H9 (cell line): ENCODE measurements at regions not wholly inside any gene's neighbourhood (a gene's known extent, or its start where the extent isn't known, plus 50 kb on each side); places are given as distances from the start of the nearest gene placed in this dataset.

Source experiments
- DNase-seq: peaks from one replicate; pipeline ENCODE4 v3.0.0-alpha.2; 2017
- H2AFZ ChIP-seq: one replicate; pipeline ENCODE4 v1.6.1; 2013; ENCODE audit warnings: mild to moderate bottlenecking, low read length, control low read depth, moderate library complexity
- H2AK5ac ChIP-seq: 2 replicates; pipeline ENCODE4 v1.6.1; 2013; ENCODE audit warnings: low read length, control low read depth, mixed read lengths; ENCODE audit not compliant: insufficient read length
- H2BK120ac ChIP-seq: one replicate; pipeline ENCODE4 v1.6.1; 2013; ENCODE audit warnings: low read depth, mild to moderate bottlenecking, low read length, control low read depth, inconsistent platforms; ENCODE audit not compliant: poor library complexity, severe bottlenecking
- H2BK12ac ChIP-seq: 2 replicates; pipeline ENCODE4 v1.6.1; 2013; ENCODE audit warnings: low read length, control low read depth, mixed read lengths, low read depth; ENCODE audit not compliant: insufficient read length
- H2BK15ac ChIP-seq: 2 replicates; pipeline ENCODE4 v1.6.1; 2013; ENCODE audit warnings: low read depth, low read length, control low read depth
- H2BK20ac ChIP-seq: one replicate; pipeline ENCODE4 v1.6.1; 2013; ENCODE audit warnings: low read depth, mild to moderate bottlenecking, low read length, control low read depth, inconsistent platforms; ENCODE audit not compliant: poor library complexity, severe bottlenecking
- H2BK5ac ChIP-seq: 2 replicates; pipeline ENCODE4 v1.6.1; 2013; ENCODE audit warnings: low read length, control low read depth, mixed read lengths; ENCODE audit not compliant: insufficient read length
- H3K14ac ChIP-seq: 2 replicates; pipeline ENCODE4 v1.6.1; 2013; ENCODE audit warnings: low read length, control low read depth; ENCODE audit not compliant: insufficient read depth
- H3K18ac ChIP-seq: 2 replicates; pipeline ENCODE4 v1.6.1; 2013; ENCODE audit warnings: low read depth, mild to moderate bottlenecking, mixed read lengths, low read length, control low read depth; ENCODE audit not compliant: insufficient read length
- H3K23ac ChIP-seq: 2 replicates; pipeline ENCODE4 v1.6.1; 2013; ENCODE audit warnings: low read length, control low read depth, mixed read lengths, low read depth; ENCODE audit not compliant: insufficient read length
- H3K23me2 ChIP-seq: 2 replicates; pipeline ENCODE4 v1.6.1; 2013; ENCODE audit warnings: low read depth, mild to moderate bottlenecking, mixed read lengths, low read length, control low read depth; ENCODE audit not compliant: insufficient read length, poor library complexity, severe bottlenecking
- H3K27ac ChIP-seq: 2 replicates; pipeline ENCODE4 v1.5.1; 2013; ENCODE audit warnings: low read length, control low read depth, mixed read lengths, low read depth; ENCODE audit not compliant: insufficient read length
- H3K27me3 ChIP-seq: 2 replicates; pipeline ENCODE4 v1.6.1; 2013; ENCODE audit warnings: low read length, control low read depth, inconsistent platforms; ENCODE audit not compliant: insufficient read depth
- H3K4ac ChIP-seq: 2 replicates; pipeline ENCODE4 v1.6.1; 2013; ENCODE audit warnings: low read depth, mild to moderate bottlenecking, control low read depth, inconsistent platforms, low read length, moderate library complexity
- H3K4me1 ChIP-seq: 2 replicates; pipeline ENCODE4 v1.6.1; 2013; ENCODE audit warnings: low read length, control low read depth, inconsistent platforms; ENCODE audit not compliant: insufficient read depth
- H3K4me2 ChIP-seq: 2 replicates; pipeline ENCODE4 v1.6.1; 2013; ENCODE audit warnings: low read length, control low read depth, mixed read lengths; ENCODE audit not compliant: insufficient read length, insufficient read depth
- H3K56ac ChIP-seq: 2 replicates; pipeline ENCODE4 v1.6.1; 2013; ENCODE audit warnings: low read depth, mild to moderate bottlenecking, mixed read lengths, low read length, control low read depth; ENCODE audit not compliant: insufficient read length
- H3K79me1 ChIP-seq: 2 replicates; pipeline ENCODE4 v1.6.1; 2013; ENCODE audit warnings: low read depth, mild to moderate bottlenecking, moderate library complexity, low read length, control low read depth, inconsistent platforms; ENCODE audit not compliant: insufficient read depth, poor library complexity, severe bottlenecking
- H3K79me2 ChIP-seq: 2 replicates; pipeline ENCODE4 v1.6.1; 2013; ENCODE audit warnings: low read length, control low read depth, inconsistent platforms; ENCODE audit not compliant: insufficient read depth
- H3K9ac ChIP-seq: 2 replicates; pipeline ENCODE4 v1.6.1; 2013; ENCODE audit warnings: low read length, control low read depth, mixed read lengths; ENCODE audit not compliant: insufficient read length; ENCODE audit errors: extremely low read depth
- H3K9me3 ChIP-seq: one replicate; pipeline ENCODE4 v1.6.1; 2013; ENCODE audit warnings: low read depth, low read length, inconsistent platforms; ENCODE audit not compliant: control insufficient read depth
- H3T11ph ChIP-seq: one replicate; pipeline ENCODE4 v1.6.1; 2013; ENCODE audit warnings: mild to moderate bottlenecking, low read length, control low read depth, inconsistent platforms
- H4K20me1 ChIP-seq: one replicate; pipeline ENCODE4 v1.6.1; 2013; ENCODE audit not compliant: control insufficient read depth, insufficient read length, insufficient read depth
- H4K5ac ChIP-seq: 2 replicates; pipeline ENCODE4 v1.6.1; 2013; ENCODE audit warnings: low read depth, mild to moderate bottlenecking, mixed read lengths, low read length, control low read depth; ENCODE audit not compliant: insufficient read length
- H4K8ac ChIP-seq: replicated peaks from 2 replicates; pipeline ENCODE4 v1.6.1; 2013; ENCODE audit warnings: low read length, control low read depth, mixed read lengths, low read depth; ENCODE audit not compliant: insufficient read length
- H4K91ac ChIP-seq: 2 replicates; pipeline ENCODE4 v1.6.1; 2013; ENCODE audit warnings: low read depth, mild to moderate bottlenecking, moderate library complexity, mixed read lengths, low read length, control low read depth; ENCODE audit not compliant: insufficient read length
- H3K27ac Mint-ChIP-seq, 3 experiments: 2 replicates in 2 of 3; 3 replicates in 1 of 3; pipeline ENCODE4 v1.8.0; 2020 to 2021; ENCODE audit warnings: mixed read lengths in 3 of 3, mild to moderate bottlenecking in 1 of 3, moderate library complexity in 1 of 3
- H3K27me3 Mint-ChIP-seq: 2 replicates; pipeline ENCODE4 v1.8.0; 2021; ENCODE audit warnings: low read depth, mild to moderate bottlenecking, moderate library complexity, mixed read lengths
- H3K36me3 Mint-ChIP-seq, 3 experiments: 2 replicates in 2 of 3; 3 replicates in 1 of 3; pipeline ENCODE4 v1.8.0; 2020 to 2021; ENCODE audit warnings: low read depth in 3 of 3, mixed read lengths in 3 of 3; ENCODE audit not compliant: insufficient read depth in 1 of 3
- H3K4me1 Mint-ChIP-seq, 2 experiments: 2 replicates each; pipeline ENCODE4 v1.8.0; 2020; ENCODE audit warnings: mixed read lengths in 2 of 2
- H3K4me3 Mint-ChIP-seq, 2 experiments: 2 replicates in 1 of 2; 3 replicates in 1 of 2; pipeline ENCODE4 v1.8.0; 2020 to 2021; ENCODE audit warnings: mild to moderate bottlenecking in 2 of 2, mixed read lengths in 2 of 2, moderate library complexity in 1 of 2
- H3K9me3 Mint-ChIP-seq, 2 experiments: 2 replicates in 1 of 2; 3 replicates in 1 of 2; pipeline ENCODE4 v1.8.0; 2020; ENCODE audit warnings: mild to moderate bottlenecking in 2 of 2, mixed read lengths in 2 of 2, moderate library complexity in 1 of 2
- WGBS: extraction: QIAGEN DNeasy Blood & Tissue Kit; methylation state at CpG from one replicate; pipeline ENCODE4 v1.1.7; 2013; ENCODE audit warnings: missing lambda C conversion rate, low lambda C conversion rate, mixed read lengths; ENCODE audit not compliant: insufficient read length; ENCODE audit errors: extremely low coverage; 5-methylcytosine and 5-hydroxymethylcytosine counted together
- TF ChIP-seq, protein P1 (sequence below): fragments of 200-600 bp; sonication (generic); conservative IDR thresholded peaks from 3 replicates; pipeline ENCODE4 v1.8.0; 2021; ENCODE audit warnings: antibody characterized with exemption, mild to moderate bottlenecking

GRCh38 chr4:181108237-181108636 lies 1135.0 kb upstream of the TENM3 start:
- Histone ChIP-seq H4K5ac (no peak overlapping the region), H2AFZ (no peak overlapping the region), H2BK20ac (no peak overlapping the region), H2BK120ac (no peak overlapping the region), H3K79me2 (no peaks in the 10 kb centered on the region), H3K4me1 (no peaks in the 10 kb centered on the region), H2BK15ac (no peak overlapping the region), H3K9me3 (no peaks in the 10 kb centered on the region), H4K8ac (no peak overlapping the region), H3K27ac (no peak overlapping the region), H2BK12ac (no peak overlapping the region), H3T11ph (no peak overlapping the region), H3K9ac (no peak overlapping the region), H2AK5ac (no peak overlapping the region), H4K91ac (no peak overlapping the region), H3K27me3 (no peaks in the 10 kb centered on the region), H3K23me2 (no peaks in the 10 kb centered on the region), H3K4ac (no peak overlapping the region), H3K79me1 (no peaks in the 10 kb centered on the region), H3K23ac (no peak overlapping the region), H3K14ac (no peak overlapping the region), H3K4me2 (no peak overlapping the region), H3K18ac (no peak overlapping the region), H3K56ac (no peak overlapping the region), H4K20me1 (no peaks in the 10 kb centered on the region), H2BK5ac (no peak overlapping the region)
- Mint-ChIP-seq H3K9me3 (no peaks in the 10 kb centered on the region), H3K4me1 (peaks cover 11 to 22% of the 10 kb centered on the region in 2 experiments), H3K27ac (peak overlapping the region in 1 of 3 experiments; percentile 58; a peak in 1 of 7 replicates), H3K4me3 (no peak overlapping the region), H3K36me3 (no peaks in the 10 kb centered on the region), H3K27me3 (no peaks in the 10 kb centered on the region)
- WGBS, result no CpG with 5 or more reads among the region's 3 CpGs
- no peak for DNase-seq
- TF ChIP-seq, protein P1, sequence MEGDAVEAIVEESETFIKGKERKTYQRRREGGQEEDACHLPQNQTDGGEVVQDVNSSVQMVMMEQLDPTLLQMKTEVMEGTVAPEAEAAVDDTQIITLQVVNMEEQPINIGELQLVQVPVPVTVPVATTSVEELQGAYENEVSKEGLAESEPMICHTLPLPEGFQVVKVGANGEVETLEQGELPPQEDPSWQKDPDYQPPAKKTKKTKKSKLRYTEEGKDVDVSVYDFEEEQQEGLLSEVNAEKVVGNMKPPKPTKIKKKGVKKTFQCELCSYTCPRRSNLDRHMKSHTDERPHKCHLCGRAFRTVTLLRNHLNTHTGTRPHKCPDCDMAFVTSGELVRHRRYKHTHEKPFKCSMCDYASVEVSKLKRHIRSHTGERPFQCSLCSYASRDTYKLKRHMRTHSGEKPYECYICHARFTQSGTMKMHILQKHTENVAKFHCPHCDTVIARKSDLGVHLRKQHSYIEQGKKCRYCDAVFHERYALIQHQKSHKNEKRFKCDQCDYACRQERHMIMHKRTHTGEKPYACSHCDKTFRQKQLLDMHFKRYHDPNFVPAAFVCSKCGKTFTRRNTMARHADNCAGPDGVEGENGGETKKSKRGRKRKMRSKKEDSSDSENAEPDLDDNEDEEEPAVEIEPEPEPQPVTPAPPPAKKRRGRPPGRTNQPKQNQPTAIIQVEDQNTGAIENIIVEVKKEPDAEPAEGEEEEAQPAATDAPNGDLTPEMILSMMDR, result no peak
